Natural killer cell (primary cell): ENCODE measurements at regions not wholly inside any gene's neighbourhood (a gene's known extent, or its start where the extent isn't known, plus 50 kb on each side); places are given as distances from the start of the nearest gene placed in this dataset.
"Not testable (repeated sequence)": the region's sequence is repeated elsewhere in the genome, so short reads cannot be mapped to it uniquely, and the experiment has no call there.

ENCODE experiments used
- ATAC-seq, 3 donors: fragments of 150-1000 bp in 2 of 3; fragments of 200-7000 bp in 1 of 3; cut with Tn5 transposase; 1 replicate in 1 of 3; 2 replicates in 2 of 3; pipeline ENCODE4 v1.10.0; 2021; ENCODE audit warnings: mild to moderate bottlenecking in 2 of 3, moderate library complexity in 2 of 3
- DNase-seq, 2 donors: peaks; one replicate each; pipeline versions ENCODE4 v3.0.0 to v3.0.0-alpha.2; 2013 to 2021; ENCODE audit warnings: mixed read lengths in 1 of 2
- H3K27ac ChIP-seq: one replicate; pipeline ENCODE4 v1.5.1; 2013; ENCODE audit warnings: mild to moderate bottlenecking, low read length
- H3K27me3 ChIP-seq: one replicate; pipeline ENCODE4 v1.6.1; 2013; ENCODE audit warnings: low read length; ENCODE audit not compliant: control insufficient read depth, insufficient read depth
- H3K36me3 ChIP-seq: one replicate; pipeline ENCODE4 v1.6.1; 2013; ENCODE audit warnings: low read length; ENCODE audit not compliant: control insufficient read depth, insufficient read depth
- H3K4me1 ChIP-seq: one replicate; pipeline ENCODE4 v1.6.1; 2013; ENCODE audit warnings: low read length; ENCODE audit not compliant: control insufficient read depth, insufficient read depth
- H3K4me3 ChIP-seq: one replicate; pipeline ENCODE4 v1.5.1; 2013; ENCODE audit warnings: low read length
- H3K9me3 ChIP-seq: one replicate; pipeline ENCODE4 v1.6.1; 2013; ENCODE audit warnings: low read length; ENCODE audit not compliant: control insufficient read depth, insufficient read depth
- H3K27ac Mint-ChIP-seq, 2 donors: one replicate each; pipeline ENCODE4 v1.8.0; 2022; ENCODE audit warnings: mild to moderate bottlenecking in 2 of 2, mixed read lengths in 2 of 2, moderate library complexity in 1 of 2
- H3K27me3 Mint-ChIP-seq, 2 donors: one replicate each; pipeline ENCODE4 v1.8.0; 2022; ENCODE audit warnings: low read depth in 2 of 2, mixed read lengths in 2 of 2
- H3K36me3 Mint-ChIP-seq: one replicate; pipeline ENCODE4 v1.8.0; 2022; ENCODE audit warnings: mixed read lengths
- H3K4me1 Mint-ChIP-seq, 2 donors: one replicate each; pipeline ENCODE4 v1.8.0; 2022; ENCODE audit warnings: mixed read lengths in 2 of 2
- H3K4me3 Mint-ChIP-seq: one replicate; pipeline ENCODE4 v1.8.0; 2022; ENCODE audit warnings: mild to moderate bottlenecking, moderate library complexity, mixed read lengths
- H3K9me3 Mint-ChIP-seq, 2 donors: one replicate each; pipeline ENCODE4 v1.8.0; 2022; ENCODE audit warnings: mixed read lengths in 2 of 2
- WGBS: methylation state at CpG from one replicate; pipeline ENCODE4 v1.1.7; 2013; ENCODE audit warnings: missing lambda C conversion rate; ENCODE audit not compliant: insufficient coverage; 5-methylcytosine and 5-hydroxymethylcytosine counted together
- intact Hi-C: fragments of 100-400 bp; cut with micrococcal nuclease; formaldehyde crosslinking; loops from one replicate; pipeline ENCODE4 v1.14.2; 2022
- TF ChIP-seq, protein P1 (sequence below): fragments of 200-600 bp; IDR thresholded peaks from one replicate; pipeline ENCODE4 v1.8.0; 2022; ENCODE audit warnings: antibody characterized with exemption

DNA sequence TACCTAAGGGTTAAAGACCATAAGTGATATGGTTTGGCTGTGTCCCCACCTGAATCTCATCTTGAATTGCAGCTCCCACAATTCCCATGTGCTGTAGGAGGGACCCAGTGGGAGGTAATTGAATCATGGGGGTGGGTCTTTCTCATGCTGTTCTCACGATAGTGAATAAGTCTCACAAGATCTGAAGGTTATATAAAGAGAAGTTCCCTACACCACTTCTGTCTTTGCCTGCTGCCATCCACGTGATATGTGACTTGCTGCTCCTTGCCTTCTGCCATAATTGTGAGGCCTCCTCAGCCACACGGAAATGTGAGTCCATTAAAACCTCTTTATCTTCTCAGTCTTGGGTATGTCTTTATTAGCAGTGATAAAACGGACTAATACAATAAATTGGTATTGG is 75.0 kb upstream of the CADPS start:
- H3K9me3 ChIP-seq, result no peaks in the 10 kb centered on the region
- H3K4me3 ChIP-seq, result no peak overlapping the region
- H3K27ac ChIP-seq, result no peak overlapping the region
- H3K4me1 ChIP-seq, result no peaks in the 10 kb centered on the region
- H3K36me3 Mint-ChIP-seq, result no peaks in the 10 kb centered on the region
- H3K9me3 Mint-ChIP-seq, result peaks cover 5 to 15% of the 10 kb centered on the region in 2 donors
- H3K4me1 Mint-ChIP-seq, result no peaks in the 10 kb centered on the region
- H3K27me3 ChIP-seq, result no peaks in the 10 kb centered on the region
- no peaks in the 10 kb centered on the region for H3K27me3 Mint-ChIP-seq
- intact Hi-C loops, result no loop called here
- TF ChIP-seq, protein P1, sequence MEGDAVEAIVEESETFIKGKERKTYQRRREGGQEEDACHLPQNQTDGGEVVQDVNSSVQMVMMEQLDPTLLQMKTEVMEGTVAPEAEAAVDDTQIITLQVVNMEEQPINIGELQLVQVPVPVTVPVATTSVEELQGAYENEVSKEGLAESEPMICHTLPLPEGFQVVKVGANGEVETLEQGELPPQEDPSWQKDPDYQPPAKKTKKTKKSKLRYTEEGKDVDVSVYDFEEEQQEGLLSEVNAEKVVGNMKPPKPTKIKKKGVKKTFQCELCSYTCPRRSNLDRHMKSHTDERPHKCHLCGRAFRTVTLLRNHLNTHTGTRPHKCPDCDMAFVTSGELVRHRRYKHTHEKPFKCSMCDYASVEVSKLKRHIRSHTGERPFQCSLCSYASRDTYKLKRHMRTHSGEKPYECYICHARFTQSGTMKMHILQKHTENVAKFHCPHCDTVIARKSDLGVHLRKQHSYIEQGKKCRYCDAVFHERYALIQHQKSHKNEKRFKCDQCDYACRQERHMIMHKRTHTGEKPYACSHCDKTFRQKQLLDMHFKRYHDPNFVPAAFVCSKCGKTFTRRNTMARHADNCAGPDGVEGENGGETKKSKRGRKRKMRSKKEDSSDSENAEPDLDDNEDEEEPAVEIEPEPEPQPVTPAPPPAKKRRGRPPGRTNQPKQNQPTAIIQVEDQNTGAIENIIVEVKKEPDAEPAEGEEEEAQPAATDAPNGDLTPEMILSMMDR, result no peak
- no peak overlapping the region for H3K27ac Mint-ChIP-seq
- H3K4me3 Mint-ChIP-seq, result no peak overlapping the region
- ATAC-seq (no peak), DNase-seq (no peak)
- WGBS, result 62% methylated on average over 4 of the region's 4 CpGs
- H3K36me3 ChIP-seq, result no peaks in the 10 kb centered on the region

DNA sequence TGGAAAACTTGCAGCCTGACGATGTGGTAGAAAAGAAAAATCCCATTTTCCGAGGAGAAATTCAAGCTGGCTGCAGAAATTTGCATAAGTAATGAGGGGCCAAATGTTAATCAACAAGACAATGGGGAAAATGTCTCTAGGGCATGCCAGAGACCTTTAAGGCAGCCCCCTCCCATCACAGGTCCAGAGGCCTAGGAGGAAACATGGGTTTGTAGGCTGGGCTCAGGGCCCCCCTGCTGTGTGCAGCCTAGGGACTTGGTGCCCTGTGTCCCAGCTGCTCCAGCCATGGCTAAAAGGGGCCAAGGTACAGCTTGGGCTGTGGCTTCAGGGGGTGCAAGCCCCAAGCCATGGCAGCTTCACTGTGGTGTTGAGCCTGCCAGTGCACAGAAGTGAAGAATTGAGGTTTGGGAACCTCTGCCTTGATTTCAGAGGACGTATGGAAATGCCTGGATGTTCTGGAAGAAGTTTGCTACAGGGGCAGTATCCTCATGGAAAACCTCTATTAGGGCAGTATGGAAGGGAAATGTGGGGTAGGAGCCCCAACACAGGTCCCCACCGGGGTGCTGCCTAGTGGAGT is 75.9 kb upstream of the CADPS start:
- Histone ChIP-seq H3K27ac (no peak overlapping the region), H3K27me3 (no peaks in the 10 kb centered on the region), H3K4me3 (no peak overlapping the region), H3K36me3 (no peaks in the 10 kb centered on the region), H3K4me1 (no peaks in the 10 kb centered on the region), H3K9me3 (no peaks in the 10 kb centered on the region)
- Mint-ChIP-seq H3K27ac (no peak overlapping the region), H3K4me3 (no peak overlapping the region), H3K4me1 (no peaks in the 10 kb centered on the region), H3K9me3 (peaks cover 3 to 14% of the 10 kb centered on the region in 2 donors), H3K27me3 (no peaks in the 10 kb centered on the region), H3K36me3 (no peaks in the 10 kb centered on the region)
- ATAC-seq, result no peak
- WGBS, result 71% methylated on average over 4 of the region's 4 CpGs
- no peak for DNase-seq
- TF ChIP-seq, protein P1, result no peak
- intact Hi-C loops, result no loop called here

DNA sequence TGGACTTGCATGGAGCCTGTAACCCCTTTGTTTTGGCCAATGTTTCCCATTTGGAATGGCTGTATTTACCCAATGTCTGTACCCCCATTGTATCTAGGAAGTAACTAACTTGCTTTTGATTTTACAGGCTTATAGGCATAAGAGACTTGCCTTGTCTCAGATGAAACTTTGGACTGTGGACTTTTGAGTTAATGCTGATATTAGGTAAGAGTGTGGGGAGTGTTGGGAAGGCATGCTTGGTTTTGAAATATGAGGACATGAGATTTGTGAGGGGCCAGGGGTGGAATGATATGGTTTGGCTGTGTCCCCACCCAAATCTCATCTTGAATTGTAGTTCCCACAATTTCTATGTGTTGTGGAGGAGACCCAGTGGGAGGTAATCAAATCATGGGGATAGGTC is 76.7 kb upstream of the CADPS start:
- DNase-seq, H3K27ac Mint-ChIP-seq, H3K36me3 ChIP-seq, H3K4me3 ChIP-seq, intact Hi-C loops, H3K4me3 Mint-ChIP-seq, H3K27me3 ChIP-seq, H3K36me3 Mint-ChIP-seq, H3K27me3 Mint-ChIP-seq, H3K27ac ChIP-seq, H3K4me1 ChIP-seq, ATAC-seq, H3K4me1 Mint-ChIP-seq, H3K9me3 ChIP-seq: not testable (repeated sequence)
- H3K9me3 Mint-ChIP-seq, result peaks cover 5 to 17% of the 10 kb centered on the region in 2 donors

DNA sequence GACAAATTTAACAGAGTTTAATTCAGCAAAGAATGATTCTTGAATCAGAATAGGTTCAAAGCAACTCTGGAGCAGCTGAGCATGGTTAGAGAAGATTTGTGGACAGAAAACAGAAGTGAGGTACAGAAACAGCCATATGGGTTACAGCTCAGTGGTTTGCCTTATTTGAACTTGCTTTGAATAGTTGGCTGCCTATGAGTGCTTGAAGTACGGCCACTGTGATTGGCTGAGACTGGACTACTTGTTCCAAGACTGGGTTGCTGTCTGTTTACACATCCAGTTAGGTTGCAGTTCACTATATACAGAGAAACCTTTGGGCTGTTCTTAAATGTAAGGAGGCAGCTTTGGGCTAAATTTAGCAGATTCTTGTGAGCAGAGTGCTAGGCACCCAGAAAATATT is 79.4 kb upstream of the CADPS start:
- TF ChIP-seq, protein P1, result no peak
- Histone ChIP-seq H3K9me3 (no peaks in the 10 kb centered on the region), H3K27ac (no peak overlapping the region), H3K4me1 (no peaks in the 10 kb centered on the region), H3K36me3 (no peaks in the 10 kb centered on the region), H3K4me3 (no peak overlapping the region), H3K27me3 (no peaks in the 10 kb centered on the region)
- DNase-seq (no peak), ATAC-seq (no peak)
- 81% methylated on average over 1 of the region's 1 CpG for WGBS
- Mint-ChIP-seq H3K4me3 (no peak overlapping the region), H3K4me1 (no peaks in the 10 kb centered on the region), H3K36me3 (no peaks in the 10 kb centered on the region), H3K9me3 (peaks cover 5 to 14% of the 10 kb centered on the region in 2 donors), H3K27ac (no peak overlapping the region), H3K27me3 (no peaks in the 10 kb centered on the region)
- intact Hi-C loops, result no loop called here
